CD4-positive, alpha-beta T cell treated with Interleukin-15 for 1 hour (primary cell): ENCODE measurements at regions not wholly inside any gene's neighbourhood (a gene's known extent, or its start where the extent isn't known, plus 50 kb on each side); places are given as distances from the start of the nearest gene placed in this dataset.
"Not testable (repeated sequence)": the region's sequence is repeated elsewhere in the genome, so short reads cannot be mapped to it uniquely, and the experiment has no call there.

Experiments
- DNase-seq: peaks from one replicate; pipeline ENCODE4 v3.0.0-alpha.2; 2020

GRCh38 chrX:140053846-140054245 is 88.5 kb upstream of the CXorf66 start:
- DNase-seq: no peak

GRCh38 chrX:140050906-140051305 is 85.6 kb upstream of the CXorf66 start:
- DNase-seq: no peak

- no peak for DNase-seq
These were observed 75.1 kb upstream of the CXorf66 start for GRCh38 chrX:140040386-140040785.

- no peak for DNase-seq
These were observed 73.5 kb upstream of the CXorf66 start for GRCh38 chrX:140038842-140039241.

- no peak for DNase-seq
These were observed 69.6 kb upstream of the CXorf66 start for GRCh38 chrX:140034916-140035315.

GRCh38 chrX:140022482-140022881 is 57.2 kb upstream of the CXorf66 start:
- no peak for DNase-seq

GRCh38 chrX:140019134-140019533 is 53.8 kb upstream of the CXorf66 start:
- DNase-seq: not testable (repeated sequence)
